A172 (cell line): ENCODE measurements at regions not wholly inside any gene's neighbourhood (a gene's known extent, or its start where the extent isn't known, plus 50 kb on each side); places are given as distances from the start of the nearest gene placed in this dataset.

Experiments used
- DNase-seq: peaks from one replicate; pipeline ENCODE4 v3.0.0-alpha.2; 2015; ENCODE audit warnings: low spot score

- DNase-seq = no peak
These were observed 769.7 kb upstream of the GRM7 start for GRCh38 chr3:6091262-6091661.

- DNase-seq = no peak
These were observed 765.9 kb upstream of the GRM7 start for GRCh38 chr3:6095006-6095405.

GRCh38 chr3:6097021-6097420 lies 763.9 kb upstream of the GRM7 start:
- DNase-seq = no peak

- no peak for DNase-seq
These were observed 763.4 kb upstream of the GRM7 start for GRCh38 chr3:6097556-6097955.

GRCh38 chr3:6098516-6099157 lies 762.3 kb upstream of the GRM7 start:
- DNase-seq = no peak

- DNase-seq = no peak
These were observed 761.3 kb upstream of the GRM7 start for GRCh38 chr3:6099458-6100075.

- no peak for DNase-seq
These were observed 755.7 kb upstream of the GRM7 start for GRCh38 chr3:6105187-6105586.

- no peak for DNase-seq
These were observed 752.0 kb upstream of the GRM7 start for GRCh38 chr3:6108957-6109356.

GRCh38 chr3:6110451-6110850 lies 750.5 kb upstream of the GRM7 start:
- no peak for DNase-seq

- DNase-seq = no peak
These were observed 748.4 kb upstream of the GRM7 start for GRCh38 chr3:6112546-6112945.

- no peak for DNase-seq
These were observed 747.6 kb upstream of the GRM7 start for GRCh38 chr3:6113338-6113737.

- DNase-seq = no peak
These were observed 741.5 kb upstream of the GRM7 start for GRCh38 chr3:6119367-6119766.

GRCh38 chr3:6120786-6121185 lies 740.1 kb upstream of the GRM7 start:
- DNase-seq = no peak

- no peak for DNase-seq
These were observed 736.0 kb upstream of the GRM7 start for GRCh38 chr3:6124875-6125274.

- DNase-seq = no peak
These were observed 735.4 kb upstream of the GRM7 start for GRCh38 chr3:6125520-6125919.

GRCh38 chr3:6132684-6133432 lies 728.1 kb upstream of the GRM7 start:
- no peak for DNase-seq

- no peak for DNase-seq
These were observed 718.2 kb upstream of the GRM7 start for GRCh38 chr3:6142707-6143106.

- no peak for DNase-seq
These were observed 713.0 kb upstream of the GRM7 start for GRCh38 chr3:6147883-6148282.

- no peak for DNase-seq
These were observed 705.1 kb upstream of the GRM7 start for GRCh38 chr3:6155650-6156338.

- DNase-seq = no peak
These were observed 695.0 kb upstream of the GRM7 start for GRCh38 chr3:6165951-6166350.

GRCh38 chr3:6168256-6168655 lies 692.7 kb upstream of the GRM7 start:
- no peak for DNase-seq

GRCh38 chr3:6172871-6173642 lies 687.9 kb upstream of the GRM7 start:
- DNase-seq = no peak
